Left hindlimb (tissue), 1 donor: ENCODE measurements at regions not wholly inside any gene's neighbourhood (a gene's known extent, or its start where the extent isn't known, plus 50 kb on each side); places are given as distances from the start of the nearest gene placed in this dataset.
A peak's percentile ranks its signal among the peaks of the same experiment; 100 is the strongest.

Experiments
- DNase-seq: peaks from one replicate; pipeline ENCODE4 v3.0.0-alpha.2; 2018

GRCh38 chr3:30372837-30373236 lies 233.6 kb upstream of the TGFBR2 start:
- DNase-seq = no peak

GRCh38 chr3:30384546-30385072 lies 221.8 kb upstream of the TGFBR2 start:
- no peak for DNase-seq

GRCh38 chr3:30393079-30393478 lies 213.3 kb upstream of the TGFBR2 start:
- DNase-seq = no peak

- no peak for DNase-seq
These were observed 209.4 kb upstream of the TGFBR2 start for GRCh38 chr3:30397030-30397429.

GRCh38 chr3:30399394-30400181 lies 206.8 kb upstream of the TGFBR2 start:
- DNase-seq = no peak

GRCh38 chr3:30400926-30401325 lies 205.5 kb upstream of the TGFBR2 start:
- no peak for DNase-seq

GRCh38 chr3:30401971-30402370 lies 204.4 kb upstream of the TGFBR2 start:
- no peak for DNase-seq

GRCh38 chr3:30407651-30408050 lies 198.8 kb upstream of the TGFBR2 start:
- DNase-seq = no peak

- no peak for DNase-seq
These were observed 198.3 kb upstream of the TGFBR2 start for GRCh38 chr3:30408105-30408557.

- no peak for DNase-seq
These were observed 188.0 kb upstream of the TGFBR2 start for GRCh38 chr3:30418443-30418842.

- no peak for DNase-seq
These were observed 185.1 kb upstream of the TGFBR2 start for GRCh38 chr3:30421266-30421665.

- peak; percentile 56 for DNase-seq
These were observed 180.0 kb upstream of the TGFBR2 start for GRCh38 chr3:30426293-30426993.

GRCh38 chr3:30428251-30428650 lies 178.2 kb upstream of the TGFBR2 start:
- no peak for DNase-seq

GRCh38 chr3:30435861-30436331 lies 170.5 kb upstream of the TGFBR2 start:
- no peak for DNase-seq

- DNase-seq = peak; percentile 45
These were observed 169.2 kb upstream of the TGFBR2 start for GRCh38 chr3:30437171-30437601.

GRCh38 chr3:30438126-30438525 lies 168.3 kb upstream of the TGFBR2 start:
- DNase-seq = no peak

GRCh38 chr3:30439451-30440053 lies 166.8 kb upstream of the TGFBR2 start:
- no peak for DNase-seq

- DNase-seq = no peak
These were observed 166.2 kb upstream of the TGFBR2 start for GRCh38 chr3:30440147-30440604.

- no peak for DNase-seq
These were observed 165.5 kb upstream of the TGFBR2 start for GRCh38 chr3:30440880-30441279.

GRCh38 chr3:30443756-30444673 lies 162.4 kb upstream of the TGFBR2 start:
- peak; percentile 39 for DNase-seq

GRCh38 chr3:30448450-30449289 lies 157.7 kb upstream of the TGFBR2 start:
- DNase-seq = no peak
